SK-N-SH (cell line): ENCODE measurements at regions not wholly inside any gene's neighbourhood (a gene's known extent, or its start where the extent isn't known, plus 50 kb on each side); places are given as distances from the start of the nearest gene placed in this dataset.

Experiments
- CTCF ChIA-PET: fragments of 300-600, 350-600 bp; formaldehyde crosslinking; extraction: SDS; loops from one replicate; lab custom pipeline; 2021; lab: Yijun Ruan, JAX
- POLR2A ChIA-PET: fragments of 350-600 bp; sonication (Branson Sonifier 250); formaldehyde crosslinking; extraction: SDS; loops from one replicate; lab custom pipeline; 2020; ENCODE audit warnings: antibody characterized with exemption, inconsistent platforms; lab: Yijun Ruan, JAX
- DNase-seq: peaks from one replicate; pipeline ENCODE4 v3.0.0; 2012
- H2AFZ ChIP-seq: fragments of 200-600 bp; sonication (generic); 2 replicates; pipeline ENCODE4 v1.8.1; 2016; ENCODE audit warnings: antibody characterized with exemption, mild to moderate bottlenecking, low read depth
- H3F3A ChIP-seq: fragments of 200-600 bp; sonication (generic); replicated peaks from 2 replicates; pipeline ENCODE3; 2016; ENCODE audit warnings: antibody characterized with exemption, mild to moderate bottlenecking; ENCODE audit not compliant: insufficient read depth
- H3K27ac ChIP-seq, 2 experiments: fragments of 200-500 bp in 1 of 2; fragments of 200-600 bp in 1 of 2; sonication (Bioruptor generic) in 1 of 2; sonication (generic), shearing (Covaris generic) in 1 of 2; 2 replicates each; pipeline versions ENCODE4 v1.5.1 to v1.6.1; 2014 to 2016; ENCODE audit warnings: low read depth in 2 of 2, inconsistent platforms in 1 of 2, low read length in 1 of 2, mild to moderate bottlenecking in 1 of 2, mixed read lengths in 1 of 2
- H3K27me3 ChIP-seq: fragments of 200-600 bp; sonication (generic), shearing (Covaris generic); 2 replicates; pipeline ENCODE4 v1.6.1; 2016; ENCODE audit warnings: mixed run types; ENCODE audit not compliant: insufficient read depth
- H3K36me3 ChIP-seq, 2 experiments: fragments of 200-500 bp in 1 of 2; fragments of 200-600 bp in 1 of 2; sonication (Bioruptor generic) in 1 of 2; sonication (generic) in 1 of 2; replicated peaks in 1 of 2; 2 replicates each; pipeline versions ENCODE3 to v1.5.1; 2014 to 2016; ENCODE audit warnings: low read length in 1 of 2, mild to moderate bottlenecking in 1 of 2; ENCODE audit not compliant: insufficient read depth in 2 of 2, control insufficient read depth in 1 of 2
- H3K4me1 ChIP-seq, 2 experiments: fragments of 200-500 bp in 1 of 2; fragments of 200-600 bp in 1 of 2; sonication (Bioruptor generic) in 1 of 2; sonication (generic), shearing (Covaris generic) in 1 of 2; 2 replicates each; pipeline versions ENCODE4 v1.5.1 to v1.6.1; 2014 to 2016; ENCODE audit warnings: low read depth in 1 of 2, low read length in 1 of 2, mixed run types in 1 of 2; ENCODE audit not compliant: insufficient read depth in 2 of 2, control insufficient read depth in 1 of 2
- H3K4me2 ChIP-seq: fragments of 200-600 bp; sonication (generic), shearing (Covaris generic); 2 replicates; pipeline ENCODE4 v1.6.1; 2017; ENCODE audit warnings: mixed run types
- H3K4me3 ChIP-seq, 2 experiments: fragments of 200-500 bp in 1 of 2; fragments of 200-600 bp in 1 of 2; sonication (Bioruptor generic) in 1 of 2; sonication (generic), shearing (Covaris generic) in 1 of 2; 2 replicates each; pipeline versions ENCODE4 v1.5.1 to v1.8.1; 2014 to 2016; ENCODE audit warnings: low read depth in 2 of 2, inconsistent platforms in 1 of 2, low read length in 1 of 2, mild to moderate bottlenecking in 1 of 2, mixed read lengths in 1 of 2, moderate library complexity in 1 of 2
- H3K79me2 ChIP-seq: fragments of 200-600 bp; sonication (generic); 2 replicates; pipeline ENCODE4 v1.8.1; 2017; ENCODE audit warnings: mild to moderate bottlenecking; ENCODE audit not compliant: insufficient read depth
- H3K9ac ChIP-seq: fragments of 200-600 bp; sonication (generic); 2 replicates; pipeline ENCODE4 v1.6.1; 2017; ENCODE audit warnings: mixed run types
- H3K9me2 ChIP-seq: fragments of 200-600 bp; sonication (generic); 2 replicates; pipeline ENCODE4 v1.6.1; 2017; ENCODE audit warnings: mixed run types
- H3K9me3 ChIP-seq: fragments of 200-600 bp; sonication (generic); 2 replicates; pipeline ENCODE4 v1.6.1; 2017; ENCODE audit warnings: mixed run types, mild to moderate bottlenecking, moderate library complexity
- H4K20me1 ChIP-seq: fragments of 200-600 bp; sonication (generic); 2 replicates; pipeline ENCODE4 v1.6.1; 2017; ENCODE audit warnings: mild to moderate bottlenecking, mixed run types; ENCODE audit not compliant: insufficient read depth
- EZH2phosphoT487 ChIP-seq: fragments of 200-600 bp; sonication (generic); IDR thresholded peaks from 2 replicates; pipeline ENCODE4 v1.6.1; 2017; ENCODE audit warnings: low read depth, mixed run types, mild to moderate bottlenecking, antibody characterized with exemption, moderate library complexity, borderline replicate concordance
- FOXJ3 ChIP-seq: sonication (generic); formaldehyde crosslinking; IDR thresholded peaks from 2 replicates; pipeline ENCODE4 v1.5.1; 2020; ENCODE audit warnings: mild to moderate bottlenecking, missing genetic modification reagents
- GATA2 ChIP-seq: sonication (generic); formaldehyde crosslinking; IDR thresholded peaks from 2 replicates; pipeline ENCODE4 v1.5.0; 2020; ENCODE audit warnings: mild to moderate bottlenecking, missing genetic modification reagents
- MEF2A ChIP-seq: IDR thresholded peaks from 2 replicates; pipeline ENCODE4 v1.4.0; 2012; ENCODE audit warnings: low read depth, borderline replicate concordance
- MXI1 ChIP-seq: IDR thresholded peaks from 2 replicates; pipeline ENCODE4 v1.6.1; 2012; ENCODE audit warnings: mild to moderate bottlenecking, low read depth, low read length, improper control_type of control experiment
- NFIC ChIP-seq: IDR thresholded peaks from 2 replicates; pipeline ENCODE4 v1.4.0; 2012; ENCODE audit warnings: borderline replicate concordance
- NRF1 ChIP-seq: IDR thresholded peaks from 2 replicates; pipeline ENCODE4 v1.6.1; 2012; ENCODE audit warnings: low read depth, mild to moderate bottlenecking, low read length
- PBX3 ChIP-seq: IDR thresholded peaks from 2 replicates; pipeline ENCODE4; 2012
- POLR2AphosphoS5 ChIP-seq: IDR thresholded peaks from 2 replicates; pipeline ENCODE4 v1.6.1; 2012; ENCODE audit warnings: low read depth, low read length
- RAD21 ChIP-seq: IDR thresholded peaks from 2 replicates; pipeline ENCODE4 v1.6.1; 2012; ENCODE audit warnings: mild to moderate bottlenecking, low read length
- RCOR1 ChIP-seq: fragments of 150-350 bp; IDR thresholded peaks from 2 replicates; pipeline ENCODE4 v1.6.1; 2017; ENCODE audit warnings: antibody characterized with exemption, low read length
- RXRA ChIP-seq: IDR thresholded peaks from 2 replicates; pipeline ENCODE4 v1.4.0; 2012; ENCODE audit warnings: low read depth, mild to moderate bottlenecking, borderline replicate concordance
- SIN3A ChIP-seq: IDR thresholded peaks from 2 replicates; pipeline ENCODE4 v1.6.1; 2012; ENCODE audit warnings: low read depth, mild to moderate bottlenecking, low read length, moderate library complexity, borderline replicate concordance
- TAF1 ChIP-seq: IDR thresholded peaks from 2 replicates; pipeline ENCODE4 v1.6.1; 2012; ENCODE audit warnings: low read depth, mild to moderate bottlenecking, low read length, moderate library complexity, borderline replicate concordance
- TCF12 ChIP-seq: IDR thresholded peaks from 2 replicates; pipeline ENCODE4 v1.4.0; 2012
- USF2 ChIP-seq: fragments of 150-350 bp; IDR thresholded peaks from 2 replicates; pipeline ENCODE4 v1.6.1; 2017; ENCODE audit warnings: antibody characterized with exemption, low read length, low read depth, borderline replicate concordance
- WGBS: methylation state at CpG from one replicate; pipeline ENCODE4 v1.1.6; 2017; ENCODE audit warnings: low lambda C conversion rate; 5-methylcytosine and 5-hydroxymethylcytosine counted together
- TF ChIP-seq, protein P1 (sequence below): fragments of 200-600 bp; sonication (generic); IDR thresholded peaks from 2 replicates; pipeline ENCODE4 v1.6.1; 2017; ENCODE audit warnings: antibody characterized with exemption, mild to moderate bottlenecking, moderate library complexity
- TF ChIP-seq, protein P2 (sequence below): IDR thresholded peaks from 2 replicates; pipeline ENCODE4 v1.4.0; 2012; ENCODE audit warnings: low read depth

GRCh38 chr4:177802661-177803060 is 360.4 kb upstream of the AGA start (continued):
- TF ChIP-seq, protein P1, sequence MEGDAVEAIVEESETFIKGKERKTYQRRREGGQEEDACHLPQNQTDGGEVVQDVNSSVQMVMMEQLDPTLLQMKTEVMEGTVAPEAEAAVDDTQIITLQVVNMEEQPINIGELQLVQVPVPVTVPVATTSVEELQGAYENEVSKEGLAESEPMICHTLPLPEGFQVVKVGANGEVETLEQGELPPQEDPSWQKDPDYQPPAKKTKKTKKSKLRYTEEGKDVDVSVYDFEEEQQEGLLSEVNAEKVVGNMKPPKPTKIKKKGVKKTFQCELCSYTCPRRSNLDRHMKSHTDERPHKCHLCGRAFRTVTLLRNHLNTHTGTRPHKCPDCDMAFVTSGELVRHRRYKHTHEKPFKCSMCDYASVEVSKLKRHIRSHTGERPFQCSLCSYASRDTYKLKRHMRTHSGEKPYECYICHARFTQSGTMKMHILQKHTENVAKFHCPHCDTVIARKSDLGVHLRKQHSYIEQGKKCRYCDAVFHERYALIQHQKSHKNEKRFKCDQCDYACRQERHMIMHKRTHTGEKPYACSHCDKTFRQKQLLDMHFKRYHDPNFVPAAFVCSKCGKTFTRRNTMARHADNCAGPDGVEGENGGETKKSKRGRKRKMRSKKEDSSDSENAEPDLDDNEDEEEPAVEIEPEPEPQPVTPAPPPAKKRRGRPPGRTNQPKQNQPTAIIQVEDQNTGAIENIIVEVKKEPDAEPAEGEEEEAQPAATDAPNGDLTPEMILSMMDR, result no peak
- no peak for TF ChIP-seq RXRA

DNA sequence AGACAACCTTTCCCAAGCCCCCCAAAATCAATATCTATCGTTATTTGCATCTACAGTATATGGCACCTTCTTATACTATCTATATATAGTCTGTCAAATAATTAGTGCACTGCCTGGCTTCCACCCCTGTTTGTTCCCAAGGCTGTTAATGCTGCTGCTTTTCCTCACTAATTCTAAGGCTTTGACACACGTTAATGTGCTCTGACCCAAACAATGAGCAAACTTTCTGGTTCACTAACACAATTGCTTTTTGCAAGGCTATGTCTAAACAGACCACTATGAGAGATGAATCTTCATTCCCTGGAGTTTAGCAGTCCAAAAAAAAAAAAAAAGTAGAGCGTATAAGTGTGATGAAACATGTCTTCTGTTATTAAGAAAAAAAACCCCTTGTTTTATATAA is 360.9 kb upstream of the AGA start:
- no peak overlapping the region for H2AFZ ChIP-seq
- TF ChIP-seq MXI1 (no peak), MEF2A (no peak), PBX3 (no peak), TCF12 (no peak), RXRA (no peak), EZH2phosphoT487 (no peak), NRF1 (no peak), NFIC (no peak), TAF1 (no peak), RCOR1 (no peak), GATA2 (CRISPR knock-in tag) (no peak), USF2 (no peak), FOXJ3 (CRISPR knock-in tag) (no peak), RAD21 (no peak), SIN3A (no peak), POLR2AphosphoS5 (no peak)
- TF ChIP-seq, protein P2, sequence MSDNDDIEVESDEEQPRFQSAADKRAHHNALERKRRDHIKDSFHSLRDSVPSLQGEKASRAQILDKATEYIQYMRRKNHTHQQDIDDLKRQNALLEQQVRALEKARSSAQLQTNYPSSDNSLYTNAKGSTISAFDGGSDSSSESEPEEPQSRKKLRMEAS, result no peak
- ChIA-PET POLR2A (no interaction called here), CTCF (no interaction called here)
- no peak overlapping the region for H3K9ac ChIP-seq
- H4K20me1 ChIP-seq, result no peaks in the 10 kb centered on the region
- H3K9me3 ChIP-seq, result no peaks in the 10 kb centered on the region
- no peak for DNase-seq
- H3F3A ChIP-seq, result no peaks in the 10 kb centered on the region
- H3K27me3 ChIP-seq, result peaks cover 7% of the 10 kb centered on the region; the same call in 1 of the 2 replicates
- no peaks in the 10 kb centered on the region for H3K9me2 ChIP-seq
- no peaks in the 10 kb centered on the region for H3K4me1 ChIP-seq
- no peak overlapping the region for H3K4me3 ChIP-seq
- H3K27ac ChIP-seq, result no peak overlapping the region
- H3K79me2 ChIP-seq, result no peaks in the 10 kb centered on the region
- 3% methylated on average over 3 of the region's 3 CpGs for WGBS
- no peak overlapping the region for H3K4me2 ChIP-seq
- H3K36me3 ChIP-seq, result no peaks in the 10 kb centered on the region
